Cardiac septum (tissue), 1 donor: ENCODE measurements at regions not wholly inside any gene's neighbourhood (a gene's known extent, or its start where the extent isn't known, plus 50 kb on each side); places are given as distances from the start of the nearest gene placed in this dataset.

Experiments
- DNase-seq: peaks from one replicate; pipeline ENCODE4 v3.0.0-alpha.2; 2020; ENCODE audit warnings: low spot score
- intact Hi-C: fragments of 100-400 bp; cut with DNase I; formaldehyde crosslinking; loops from one replicate; pipeline ENCODE4 v1.14.0; 2022
- donor health status: DM: no; HTN: no; CAD: no.

GRCh38 chr16:85486256-85486915 is 126.7 kb upstream of the GSE1 start:
- intact Hi-C loops: no loop called here
- no peak for DNase-seq

DNA sequence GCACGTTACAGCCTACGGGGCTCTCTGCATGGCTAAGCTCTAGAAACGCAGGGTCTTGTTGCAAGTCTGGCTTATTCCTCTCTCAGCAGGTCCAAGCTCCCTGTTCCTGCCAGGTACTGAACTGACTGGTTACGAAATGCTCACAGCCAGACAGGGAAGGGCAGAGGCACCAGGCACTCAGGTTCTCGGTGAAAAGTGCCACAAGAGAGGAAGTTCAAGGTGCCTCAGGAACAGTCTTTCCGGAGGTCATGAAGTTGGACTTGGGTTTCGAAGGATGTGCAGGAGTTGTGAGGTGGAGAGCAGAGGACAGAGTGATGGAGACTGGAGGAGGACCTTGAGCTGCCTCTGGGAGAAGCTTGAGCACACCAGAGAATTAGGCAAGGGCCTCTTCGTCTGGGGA is 124.7 kb upstream of the GSE1 start:
- no peak for DNase-seq
- intact Hi-C loops: no loop called here

DNA sequence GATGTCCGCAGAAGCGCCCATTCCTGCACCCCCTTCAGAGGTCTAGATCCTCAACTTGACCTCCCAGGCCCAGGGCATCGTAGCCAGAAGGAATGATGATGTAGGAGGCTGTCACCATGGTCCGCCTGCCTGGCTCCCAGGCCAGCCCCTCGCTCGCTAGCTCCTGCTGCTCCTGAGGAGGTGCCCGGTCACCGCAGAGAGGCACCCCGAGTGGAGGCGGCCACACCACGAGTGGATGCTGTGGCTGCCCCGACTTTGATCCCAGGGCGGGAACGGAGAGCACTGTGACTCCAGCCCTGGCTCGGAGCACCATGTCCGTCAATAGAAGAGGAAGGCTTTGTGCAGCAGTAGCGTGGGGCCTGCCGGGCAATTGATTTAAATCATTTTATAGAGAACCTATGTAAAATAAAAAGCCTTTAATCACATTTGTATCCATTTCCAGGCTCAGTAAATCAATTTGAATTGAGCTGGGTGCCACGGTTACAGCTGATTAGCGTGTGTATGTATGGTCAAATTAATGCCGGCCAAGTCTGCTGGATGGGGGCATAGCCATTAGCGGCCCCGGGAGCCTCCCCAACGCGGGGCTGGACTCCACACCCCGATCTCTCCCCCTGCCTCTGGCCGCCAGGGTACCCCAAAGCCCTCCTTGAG is 122.6 kb upstream of the GSE1 start:
- intact Hi-C loops: loop anchor here (2.0 kb wide), 1 partner anchor 60 kb away; no protein-coding TSS in a partner anchor
- DNase-seq: no peak

- DNase-seq: no peak
- intact Hi-C loops: loop anchor here (2.0 kb wide), 1 partner anchor 60 kb away; no protein-coding TSS in a partner anchor
Observed at GRCh38 chr16:85491058-85491771, 121.9 kb upstream of the GSE1 start.

GRCh38 chr16:85491798-85492294 is 121.3 kb upstream of the GSE1 start:
- intact Hi-C loops: loop anchor here (2.0 kb wide), 1 partner anchor 59 kb away; no protein-coding TSS in a partner anchor
- DNase-seq: peak; percentile 89

- DNase-seq: no peak
- intact Hi-C loops: no loop called here
Observed at GRCh38 chr16:85492295-85492864, 120.7 kb upstream of the GSE1 start.

DNA sequence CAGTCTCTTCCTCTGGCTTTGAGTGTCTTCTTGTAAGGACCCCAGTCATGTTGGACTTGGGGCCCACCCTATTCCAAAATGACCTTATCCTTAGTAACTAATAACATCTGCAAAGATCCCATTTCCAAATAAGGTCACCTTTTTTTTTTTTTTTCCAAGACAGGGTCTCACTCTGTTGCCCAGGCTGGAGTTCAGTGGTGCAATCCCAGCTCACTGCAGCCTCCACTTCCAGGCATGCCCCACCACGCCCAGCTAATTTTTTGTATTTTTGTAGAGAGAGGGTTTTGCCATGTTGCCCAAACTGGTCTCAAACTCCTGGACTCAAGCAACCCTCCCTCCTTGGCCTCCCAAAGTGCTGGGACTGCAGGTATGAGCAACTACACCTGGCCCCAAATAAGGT is 118.8 kb upstream of the GSE1 start:
- no peak for DNase-seq
- intact Hi-C loops: no loop called here

- no peak for DNase-seq
- intact Hi-C loops: no loop called here
Observed at GRCh38 chr16:85495259-85495658, 117.9 kb upstream of the GSE1 start.

- DNase-seq: no peak
- intact Hi-C loops: no loop called here
Observed at GRCh38 chr16:85495823-85496538, 117.1 kb upstream of the GSE1 start.

- intact Hi-C loops: no loop called here
- no peak for DNase-seq
Observed at GRCh38 chr16:85497622-85498314, 115.4 kb upstream of the GSE1 start.

- intact Hi-C loops: no loop called here
- no peak for DNase-seq
Observed at GRCh38 chr16:85498607-85499006, 114.5 kb upstream of the GSE1 start.

DNA sequence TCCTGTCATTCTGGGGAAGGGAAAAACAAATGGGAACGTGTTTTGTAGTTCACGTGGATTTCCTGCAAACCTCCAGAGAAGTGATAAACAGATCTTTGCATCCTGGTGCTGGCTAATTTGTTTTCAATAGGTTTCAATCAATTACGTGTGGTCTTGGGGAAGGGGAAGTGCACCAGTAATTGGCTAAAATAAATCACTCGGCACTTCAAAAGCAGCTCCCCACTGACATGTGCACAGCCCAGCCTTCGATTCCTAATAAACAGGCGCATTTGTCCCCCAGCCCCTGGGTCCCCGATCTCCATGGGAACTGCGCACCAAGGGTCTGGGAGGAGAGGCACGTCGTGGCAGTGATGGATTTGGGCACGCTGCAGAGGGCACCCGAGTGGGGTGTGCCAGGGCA is 112.9 kb upstream of the GSE1 start:
- intact Hi-C loops: no loop called here
- no peak for DNase-seq

- DNase-seq: no peak
- intact Hi-C loops: no loop called here
Observed at GRCh38 chr16:85501900-85502299, 111.2 kb upstream of the GSE1 start.

GRCh38 chr16:85502357-85502756 is 110.8 kb upstream of the GSE1 start:
- DNase-seq: no peak
- intact Hi-C loops: no loop called here

- no peak for DNase-seq
- intact Hi-C loops: no loop called here
Observed at GRCh38 chr16:85503679-85504231, 109.4 kb upstream of the GSE1 start.

- intact Hi-C loops: no loop called here
Observed at GRCh38 chr16:85504242-85504641, 108.9 kb upstream of the GSE1 start.

DNA sequence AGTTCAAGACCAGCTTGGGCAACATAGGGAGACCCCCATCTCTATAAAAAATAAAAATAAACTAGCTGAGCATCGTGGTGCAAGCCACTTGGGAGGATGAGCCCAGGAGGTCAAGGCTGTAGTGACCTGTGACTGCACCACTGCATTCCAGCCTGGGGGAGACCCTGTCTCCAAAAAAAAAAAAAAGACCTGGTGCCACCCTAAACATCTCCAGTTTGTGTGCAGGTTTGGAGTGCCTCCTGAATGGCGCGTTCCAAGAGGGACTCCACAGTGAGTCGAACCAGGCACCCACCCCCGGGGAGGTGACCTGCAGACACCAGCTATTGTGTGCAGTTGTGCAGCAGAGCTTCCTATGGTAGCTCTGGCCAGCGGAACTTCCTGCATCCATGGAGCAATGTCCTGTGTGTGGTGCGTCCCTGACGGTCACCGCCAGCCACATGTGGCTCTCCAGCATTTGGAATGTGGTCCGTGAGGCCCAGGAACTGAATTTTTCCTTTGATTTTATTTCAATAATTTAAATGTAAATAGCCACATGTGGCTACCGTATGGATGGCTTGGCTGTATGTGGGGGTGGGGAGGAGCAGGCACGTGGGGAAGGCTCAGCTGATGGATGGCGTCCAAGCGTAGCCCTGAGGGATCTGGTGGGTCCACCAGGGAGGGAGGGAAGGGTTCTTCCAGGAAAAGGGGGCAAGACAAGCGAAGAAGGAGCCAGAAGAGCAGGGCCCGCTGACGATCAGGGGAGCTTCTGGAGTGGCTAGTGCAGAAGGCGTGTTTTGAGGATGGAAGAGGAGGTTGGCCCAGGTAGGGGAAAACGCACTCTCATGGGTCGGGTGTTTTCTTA is 107.1 kb upstream of the GSE1 start:
- DNase-seq: no peak
- intact Hi-C loops: no loop called here

More at GRCh38 chr16:85504242-85504641, 108.9 kb upstream of the GSE1 start:
- DNase-seq: no peak

- DNase-seq: no peak
- intact Hi-C loops: no loop called here
Observed at GRCh38 chr16:85506635-85506911, 106.5 kb upstream of the GSE1 start.
